Stimulated activated CD4-positive, alpha-beta T cell treated with anti-CD3 and anti-CD28 coated beads, Interleukin-1b, Interleukin-23, amount 100 ng/mL, for 1 hour (primary cell): ENCODE measurements at regions not wholly inside any gene's neighbourhood (a gene's known extent, or its start where the extent isn't known, plus 50 kb on each side); places are given as distances from the start of the nearest gene placed in this dataset.

Source experiments
- DNase-seq, 2 donors: peaks; one replicate each; pipeline ENCODE4 v3.0.0-alpha.2; 2020; ENCODE audit warnings: low read depth in 2 of 2

DNA sequence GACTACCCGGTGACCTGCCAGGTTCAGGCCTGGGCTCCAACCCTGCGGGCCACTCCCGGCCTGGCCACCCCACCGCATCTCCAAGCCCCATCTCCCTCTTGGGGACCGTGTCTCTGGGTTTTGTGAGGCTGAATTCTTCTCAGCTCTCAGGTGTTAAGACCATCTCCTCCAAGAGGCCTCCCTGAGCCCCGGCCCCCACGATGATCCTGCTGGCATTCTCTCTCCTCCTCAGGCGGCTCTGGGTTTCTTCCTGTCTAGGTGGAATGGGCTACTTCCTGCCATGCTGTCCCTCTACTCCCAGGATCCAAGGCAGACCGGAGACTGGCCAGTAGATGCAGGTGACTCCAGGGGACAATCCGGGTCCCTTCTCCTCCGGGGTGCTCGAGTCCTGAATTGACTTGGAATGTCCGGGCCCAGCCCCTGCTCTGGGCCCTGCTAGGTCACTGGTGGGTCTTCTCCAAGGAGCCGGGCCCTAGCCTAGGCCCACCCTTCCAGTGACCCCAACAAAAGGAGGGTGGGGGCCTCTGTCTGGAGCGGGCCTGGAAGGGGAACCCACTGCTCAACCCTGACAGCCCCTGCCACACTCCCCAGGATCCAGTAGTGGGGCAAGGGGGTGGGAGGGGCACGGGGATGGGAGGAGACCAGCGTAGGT lies 219.8 kb downstream of the C9orf50 start:
- no peak for DNase-seq

- DNase-seq = no peak
Observed at GRCh38 chr9:129400001-129400970, 220.6 kb downstream of the C9orf50 start.

DNA sequence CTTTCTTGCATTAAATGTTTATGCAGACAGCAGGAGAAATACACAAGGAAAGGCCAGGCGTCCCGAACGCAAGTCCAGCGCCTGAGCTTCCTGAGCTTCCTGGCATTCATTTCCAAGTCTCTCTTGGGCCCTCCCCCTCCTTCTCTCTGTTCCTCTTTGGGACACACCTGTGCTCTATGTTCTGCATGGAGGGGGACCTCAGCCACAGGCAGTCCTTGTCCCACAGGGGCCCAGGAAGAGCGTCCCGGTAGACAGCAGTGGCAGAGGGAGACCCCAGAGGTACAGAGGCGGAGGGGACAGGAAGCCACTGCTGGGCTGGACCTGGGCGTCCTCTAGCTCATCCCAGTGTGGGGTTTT lies 221.3 kb downstream of the C9orf50 start:
- no peak for DNase-seq

DNA sequence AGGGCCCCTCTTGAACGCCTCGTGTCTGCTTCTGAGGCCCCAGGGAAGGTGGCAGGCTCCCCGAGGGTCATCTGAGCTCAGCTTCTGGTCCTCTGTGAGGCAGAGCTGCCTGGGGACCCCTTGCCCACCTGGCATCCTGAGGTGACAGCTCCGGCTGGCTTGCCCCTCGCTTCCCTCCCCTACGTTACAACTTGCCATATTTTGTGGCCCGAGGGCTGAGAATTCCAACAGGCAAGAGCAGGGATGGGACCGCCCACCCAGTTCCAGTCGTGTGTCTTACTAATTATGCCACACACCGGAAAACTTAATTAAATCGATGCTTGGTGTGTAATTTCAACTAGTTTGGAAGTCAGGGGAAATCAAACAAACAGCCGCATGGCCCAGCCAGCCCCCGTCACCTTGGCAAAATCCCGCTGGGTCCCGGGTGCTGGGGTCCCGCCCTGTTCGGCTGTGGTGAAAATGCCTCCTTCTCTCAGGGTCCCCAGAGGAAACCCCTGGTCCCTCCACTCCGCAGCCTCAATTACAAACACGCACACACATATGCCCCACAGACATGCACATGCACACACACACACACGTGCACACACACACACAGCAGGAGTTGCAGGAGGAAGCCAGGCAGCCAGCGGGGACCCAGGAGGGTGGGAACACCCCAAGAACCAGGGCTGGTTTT lies 221.0 kb upstream of the IER5L start:
- DNase-seq = no peak

DNA sequence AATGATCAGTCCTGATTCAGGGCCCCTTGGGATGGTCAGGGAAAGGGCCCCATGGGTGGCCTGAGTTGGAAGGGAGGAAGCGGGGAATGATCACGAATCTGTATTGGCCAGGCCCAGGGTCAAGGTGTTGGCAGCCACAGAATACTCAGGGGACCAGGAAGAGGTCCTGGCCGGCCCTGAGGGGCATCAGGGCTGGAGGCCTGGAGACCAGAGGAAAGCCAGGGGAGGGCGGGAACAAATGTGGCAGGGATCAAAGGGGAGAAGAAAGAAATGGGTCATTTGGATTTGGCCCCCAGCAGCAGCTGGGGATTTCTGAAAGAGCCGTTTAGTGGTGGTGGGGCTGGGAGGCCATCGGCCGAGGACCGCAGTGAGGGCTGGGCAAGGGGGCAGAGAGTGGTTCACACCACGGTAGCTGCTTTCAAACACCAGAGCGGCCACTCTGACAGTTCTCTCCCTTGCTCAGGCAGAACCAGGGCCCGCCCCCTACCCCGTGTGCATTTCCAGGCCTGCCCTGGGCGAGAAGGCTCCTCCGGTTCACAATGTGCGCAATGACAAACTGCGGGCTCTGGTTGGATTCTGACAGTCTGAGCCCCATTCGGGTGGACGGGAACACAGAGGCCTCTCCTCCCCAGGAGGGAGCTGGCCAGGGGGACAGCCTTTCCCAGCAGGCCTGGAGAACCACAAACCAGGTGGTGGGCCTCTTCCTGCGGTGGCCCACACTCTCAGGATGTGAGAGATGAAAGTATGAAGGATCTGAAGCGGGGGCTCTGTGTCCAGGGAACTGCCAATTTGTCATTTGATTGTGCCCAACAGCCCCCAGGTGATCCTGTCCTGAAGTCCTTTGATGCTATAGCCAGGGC lies 220.3 kb upstream of the IER5L start:
- DNase-seq = no peak

DNA sequence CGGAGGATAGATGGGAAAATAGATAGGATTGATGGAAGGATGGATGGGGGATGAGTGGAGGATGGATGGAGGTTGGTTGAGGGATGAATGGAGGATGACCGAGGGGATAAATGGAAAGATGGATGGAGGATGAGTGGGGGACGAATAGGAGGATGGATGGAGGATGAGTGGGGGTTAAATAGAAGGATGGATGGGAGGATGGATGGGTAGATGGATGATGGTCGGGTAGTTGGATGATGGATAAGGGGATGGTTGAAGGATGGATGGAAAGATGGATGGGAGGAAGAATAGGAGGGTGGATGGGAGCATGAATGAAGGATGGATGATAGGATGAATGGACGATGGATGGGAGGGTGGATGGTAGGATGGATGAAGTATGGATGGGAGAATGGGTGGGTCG lies 219.3 kb upstream of the IER5L start:
- no peak for DNase-seq

- no peak for DNase-seq
Observed at GRCh38 chr9:129396365-129396708, 218.3 kb upstream of the IER5L start.

- DNase-seq = no peak
Observed at GRCh38 chr9:129395633-129396364, 217.7 kb upstream of the IER5L start.

- no peak for DNase-seq
Observed at GRCh38 chr9:129394886-129395279, 216.8 kb upstream of the IER5L start.

DNA sequence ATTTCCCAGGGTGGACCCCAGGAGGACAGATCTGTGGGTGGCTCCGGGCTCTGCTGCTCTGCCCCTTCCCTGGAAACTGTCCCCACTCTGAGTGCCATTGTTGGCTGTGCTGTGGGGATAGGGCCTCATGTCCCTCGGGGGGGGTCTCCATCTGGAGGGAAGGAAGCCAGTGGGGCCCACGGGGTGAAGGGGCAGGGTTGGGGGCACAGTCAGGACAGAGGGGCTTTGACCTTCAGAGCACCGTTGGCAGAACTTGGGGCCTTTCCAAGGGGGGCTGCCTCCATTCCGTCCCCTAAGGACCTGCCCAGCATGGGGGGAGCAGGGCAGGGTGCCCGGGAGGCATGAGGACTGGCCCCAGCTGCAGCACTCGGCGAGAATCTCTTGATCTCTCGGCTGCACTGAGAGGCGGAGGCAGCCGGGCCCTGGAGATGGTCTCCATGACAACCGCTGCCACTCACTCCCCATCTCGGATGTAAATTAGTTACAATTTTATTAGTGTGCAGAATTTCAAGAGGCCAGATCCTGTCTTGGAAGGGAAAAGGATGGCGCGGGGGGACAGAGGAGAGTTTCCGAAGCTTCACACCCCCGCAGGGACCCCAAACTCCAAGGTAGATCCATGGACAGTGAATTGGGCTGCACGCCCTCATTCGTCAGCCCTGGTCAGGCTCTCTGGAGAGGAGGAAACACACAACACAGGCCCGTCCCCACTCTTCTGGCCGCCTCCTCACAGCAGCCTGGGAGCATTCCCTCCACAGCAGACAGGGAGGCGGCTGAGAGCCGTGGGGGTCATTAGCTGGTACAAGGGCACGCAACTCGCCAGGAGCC lies 216.2 kb upstream of the IER5L start:
- DNase-seq = no peak

- DNase-seq = no peak
Observed at GRCh38 chr9:129393064-129393463, 215.0 kb upstream of the IER5L start.

- DNase-seq = no peak
Observed at GRCh38 chr9:129392093-129392541, 214.1 kb upstream of the IER5L start.

DNA sequence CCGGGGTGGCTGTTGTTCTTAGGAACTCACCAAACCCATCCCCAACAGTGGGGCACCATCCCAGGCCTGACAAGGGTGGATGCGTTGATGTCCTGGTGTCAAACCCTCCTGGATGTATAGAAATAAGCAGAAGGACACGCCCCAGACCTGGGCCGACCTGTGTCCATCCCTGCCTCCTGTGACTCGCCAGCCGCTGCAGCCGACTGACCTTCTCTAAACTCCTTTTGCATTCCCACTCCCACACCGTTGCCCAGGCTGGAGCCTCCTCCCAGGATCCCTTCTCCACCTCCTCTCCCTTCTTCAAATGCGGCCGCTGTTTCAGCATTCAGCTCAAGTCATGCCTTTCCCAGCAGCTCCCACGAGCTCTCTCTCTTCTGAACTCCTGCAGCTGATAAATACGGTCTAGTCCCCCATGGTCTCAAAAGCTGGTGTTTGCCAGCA lies 213.2 kb upstream of the IER5L start:
- no peak for DNase-seq

DNA sequence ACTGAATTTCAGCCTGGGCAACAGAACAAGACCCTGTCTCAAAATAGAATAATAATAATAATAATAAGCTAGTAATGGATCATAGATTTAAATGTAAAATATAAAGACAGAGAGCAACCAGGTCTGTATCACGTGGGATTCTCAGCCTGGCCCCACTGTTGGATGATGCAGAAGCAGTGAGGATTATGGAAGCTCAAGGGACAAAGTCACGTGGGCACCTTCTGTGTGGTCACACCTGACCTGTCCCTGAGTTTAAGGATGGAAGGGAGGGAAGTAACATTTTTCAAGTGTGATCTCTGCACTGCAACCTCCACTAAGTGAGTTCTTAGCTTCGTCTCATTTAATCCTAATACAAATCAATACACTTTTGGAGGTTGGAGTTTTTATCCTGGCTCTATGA lies 212.5 kb upstream of the IER5L start:
- no peak for DNase-seq

DNA sequence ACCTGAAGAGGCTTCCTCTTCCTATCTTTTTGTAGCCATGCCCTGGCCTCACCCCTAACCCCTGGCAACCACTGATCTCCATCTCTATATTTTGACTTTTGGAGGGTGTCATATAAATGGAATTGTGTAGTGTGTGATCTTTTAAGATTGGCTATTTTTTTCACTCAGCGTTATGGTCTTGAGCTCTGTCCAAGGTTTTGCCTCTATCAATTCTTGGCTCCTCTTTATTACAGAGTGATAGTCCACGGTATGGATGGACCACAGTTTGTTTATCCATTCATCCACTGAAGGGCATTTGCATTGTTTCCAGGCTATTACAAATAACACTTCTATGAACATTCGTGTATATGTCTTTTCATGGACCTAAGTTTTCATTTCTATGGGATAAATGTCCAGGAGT lies 209.8 kb upstream of the IER5L start:
- DNase-seq = no peak

DNA sequence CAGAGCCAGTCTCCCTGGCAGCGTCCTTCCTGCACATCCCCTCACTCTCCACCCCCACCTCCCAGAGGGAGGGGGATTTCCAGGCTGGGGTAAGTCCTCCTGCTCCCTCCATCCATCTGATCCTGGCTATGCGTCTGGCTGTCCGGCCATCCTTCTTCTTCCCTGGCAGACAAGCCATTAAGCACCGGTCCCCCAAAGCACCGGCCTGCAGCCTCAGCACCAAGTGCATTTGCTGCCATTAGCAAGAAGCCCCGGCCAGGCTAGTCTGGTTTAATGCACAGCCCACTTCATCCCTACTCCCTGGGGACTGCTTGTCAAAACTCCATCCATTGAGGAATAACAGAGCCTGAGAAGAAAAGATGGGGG lies 208.7 kb upstream of the IER5L start:
- DNase-seq = no peak

DNA sequence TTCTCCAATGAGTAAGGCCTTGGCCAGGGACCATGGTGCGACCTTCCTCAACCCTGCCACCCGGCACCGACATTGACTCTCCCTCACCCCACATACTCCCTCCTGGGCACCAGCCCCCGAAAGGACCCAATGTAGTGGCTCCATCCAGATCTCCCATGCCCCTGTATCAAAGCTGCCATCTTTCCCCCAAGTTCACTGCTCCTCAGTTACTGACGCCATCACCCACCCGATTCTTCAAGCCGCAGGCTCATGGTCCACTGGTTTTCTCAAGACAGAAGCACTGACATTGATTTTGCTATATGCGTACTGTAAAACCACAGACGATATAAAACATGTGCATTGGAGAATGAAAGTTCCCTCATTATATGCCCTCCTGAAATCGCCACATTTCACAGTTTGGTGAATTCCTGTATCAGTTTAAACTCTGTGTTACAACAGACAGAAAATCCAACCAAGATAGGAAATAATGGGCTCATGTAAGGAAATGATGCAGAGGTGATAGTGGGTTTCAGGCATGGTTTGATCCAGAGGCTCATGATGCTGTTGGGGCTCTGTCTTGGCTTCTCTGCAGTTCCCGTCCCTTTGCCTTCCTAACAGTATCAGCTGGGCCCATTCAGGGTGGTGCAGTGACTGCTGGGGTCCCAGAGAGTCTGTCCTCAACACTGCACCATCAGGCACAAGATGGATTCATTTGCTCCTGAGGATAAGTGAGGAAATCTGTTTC lies 207.3 kb upstream of the IER5L start:
- no peak for DNase-seq

DNA sequence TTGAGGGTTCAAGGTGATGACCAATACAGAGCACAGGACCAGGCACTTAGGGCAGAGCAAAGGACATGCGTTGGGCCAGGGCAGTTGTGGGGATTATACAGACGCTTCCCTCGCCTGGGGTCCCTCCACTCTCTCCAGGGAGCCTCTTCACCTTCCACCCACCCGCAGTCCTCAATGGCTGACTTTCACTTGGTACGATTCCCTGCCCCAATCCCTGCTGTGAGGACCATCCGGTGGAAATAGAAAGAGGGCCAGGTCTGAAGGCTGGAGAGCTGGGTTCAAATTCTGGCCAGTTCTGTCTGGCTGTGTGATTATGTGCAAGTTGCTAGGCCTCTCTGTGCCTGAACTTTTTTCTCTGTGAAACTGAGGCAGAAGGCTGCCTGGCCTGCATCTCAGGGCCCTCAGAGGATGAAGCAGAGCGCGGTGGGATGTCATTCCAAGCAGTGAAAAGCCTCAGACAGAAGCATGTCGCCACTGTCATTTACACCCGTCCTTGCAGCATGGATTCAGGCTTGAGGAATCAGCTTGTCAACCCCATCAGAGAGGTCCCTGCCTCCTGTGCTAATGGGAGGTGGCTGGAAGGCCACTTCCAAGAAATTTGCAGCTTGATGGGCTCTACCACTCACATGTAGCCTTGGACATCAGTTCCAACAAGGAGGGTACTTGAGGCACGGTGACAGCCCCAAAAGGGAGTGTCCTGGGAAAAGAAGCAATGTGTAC lies 206.6 kb upstream of the IER5L start:
- no peak for DNase-seq
